Heart left ventricle (tissue), 16 donors: ENCODE measurements at regions not wholly inside any gene's neighbourhood (a gene's known extent, or its start where the extent isn't known, plus 50 kb on each side); places are given as distances from the start of the nearest gene placed in this dataset.

Experiments
- ATAC-seq, 4 donors: fragments of 200-7000 bp; cut with Tn5 transposase; one replicate each; pipeline ENCODE4 v1.9.1; 2020 to 2022; ENCODE audit warnings: moderate library complexity in 4 of 4, mild to moderate bottlenecking in 3 of 4, moderate number of reproducible peaks in 1 of 4
- DNase-seq, 5 donors: peaks; one replicate each; pipeline ENCODE4 v3.0.0-alpha.2; 2020
- H3K27ac ChIP-seq, 12 donors: fragments of 200-600 bp; sonication (generic) in 4 of 12; one replicate each; pipeline versions ENCODE4 v1.5.0 to v1.8.0; 2016 to 2022; ENCODE audit warnings: mild to moderate bottlenecking in 2 of 12
- H3K27me3 ChIP-seq, 9 donors: fragments of 200-600 bp; sonication (generic) in 2 of 9; one replicate each; pipeline versions ENCODE4 v1.5.1 to v1.8.0; 2016 to 2022; ENCODE audit warnings: mild to moderate bottlenecking in 3 of 9
- H3K36me3 ChIP-seq, 9 donors: fragments of 200-600 bp; sonication (generic) in 2 of 9; one replicate each; pipeline versions ENCODE4 v1.5.0 to v1.8.0; 2018 to 2022; ENCODE audit warnings: mild to moderate bottlenecking in 2 of 9
- H3K4me1 ChIP-seq, 12 donors: fragments of 200-600 bp; sonication (generic) in 4 of 12; one replicate each; pipeline versions ENCODE4 v1.5.0 to v1.8.0; 2016 to 2022; ENCODE audit warnings: mild to moderate bottlenecking in 3 of 12
- H3K4me3 ChIP-seq, 12 donors: fragments of 200-600 bp; sonication (generic) in 4 of 12; one replicate each; pipeline versions ENCODE4 v1.5.0 to v1.8.0; 2017 to 2022; ENCODE audit warnings: mild to moderate bottlenecking in 9 of 12, moderate library complexity in 4 of 12
- H3K9me3 ChIP-seq, 12 donors: fragments of 200-600 bp; sonication (generic) in 4 of 12; one replicate each; pipeline versions ENCODE4 v1.5.0 to v1.8.0; 2016 to 2022; ENCODE audit warnings: mild to moderate bottlenecking in 1 of 12
- POLR2A ChIP-seq, 2 donors: fragments of 450-650 bp; IDR thresholded peaks; one replicate each; pipeline ENCODE4 v1.6.1; 2017; ENCODE audit warnings: antibody characterized with exemption in 2 of 2, mild to moderate bottlenecking in 2 of 2, moderate library complexity in 2 of 2
- WGBS, 4 donors: extraction: QIAGEN DNeasy Blood & Tissue Kit in 2 of 4; methylation state at CpG; one replicate each; pipeline versions ENCODE4 v1.1.5 to v1.1.7; 2013 to 2018; 5-methylcytosine and 5-hydroxymethylcytosine counted together
- intact Hi-C, 10 donors: fragments of 100-400 bp; cut with DNase I; formaldehyde crosslinking; loops; one replicate each; pipeline versions ENCODE4 v1.11.1 to v1.14.2; 2022
- TF ChIP-seq, protein P1 (sequence below), 12 donors: fragments of 200-600 bp; sonication (generic) in 4 of 12; IDR thresholded peaks; one replicate each; pipeline versions ENCODE4 v1.5.0 to v1.8.0; 2018 to 2022; ENCODE audit warnings: antibody characterized with exemption in 12 of 12, mild to moderate bottlenecking in 5 of 12
- donor health status: ischemic (EF 13 %, LVEDD 7.1; RV severe dilation, severe dysfunction).
- donor health status: healthy with polysubstance abuse.
- donor health status: DM: no; HTN: yes; CAD: no.
- donor health status: DM: no; HTN: no; CAD: no.
- donor health status: ischemic (EF 25% LVEDD 6.9; RV normal size, moderate dysfunction).
- donor health status: ischemic (EF 25% LVEDD 5.7; RV mildly dilated, moderate dysfunction).
- donor health status: healthy.
- donor health status: DM: yes; HTN: yes; CAD: no.
- donor health status: ischemic (EF 35%, LVEDD 5.7; RV mildly dilated, moderate dysfunction).
- donor health status: nonischemic (EF 11% LVEDD 7.7; RV severe dilation, severe dysfunction).
- donor health status: DM: yes; HTN: yes; CAD: no.
- donor health status: PGD.
- donor health status: ischemic (EF 29% LVEDD 5.4; RV normal size, mild dysfunction).
- donor health status: nonischemic (EF 23%, LVEDD 6.1; RV moderate dilation, normal function).

DNA sequence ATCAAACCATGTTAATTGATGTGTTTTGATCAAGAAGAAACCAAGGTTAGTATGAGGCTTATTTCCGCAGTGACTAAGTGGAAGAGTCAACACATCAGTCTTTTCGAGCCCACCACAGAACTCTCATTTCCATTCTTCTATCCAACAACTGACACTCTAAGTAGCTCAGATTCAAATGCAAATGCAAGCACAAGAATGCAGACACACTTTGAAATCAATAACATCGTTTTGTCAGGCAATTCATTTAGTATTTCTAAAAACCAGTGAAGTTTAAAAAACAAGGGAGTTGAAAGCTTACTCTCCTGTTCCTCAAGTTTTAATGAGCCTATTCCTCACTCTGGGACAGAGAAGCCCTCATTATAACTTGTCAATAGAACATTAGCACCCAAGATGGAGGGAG is 433.1 kb downstream of the ZIC3 start:
- no peaks in the 10 kb centered on the region for H3K9me3 ChIP-seq
- TF ChIP-seq, protein P1, sequence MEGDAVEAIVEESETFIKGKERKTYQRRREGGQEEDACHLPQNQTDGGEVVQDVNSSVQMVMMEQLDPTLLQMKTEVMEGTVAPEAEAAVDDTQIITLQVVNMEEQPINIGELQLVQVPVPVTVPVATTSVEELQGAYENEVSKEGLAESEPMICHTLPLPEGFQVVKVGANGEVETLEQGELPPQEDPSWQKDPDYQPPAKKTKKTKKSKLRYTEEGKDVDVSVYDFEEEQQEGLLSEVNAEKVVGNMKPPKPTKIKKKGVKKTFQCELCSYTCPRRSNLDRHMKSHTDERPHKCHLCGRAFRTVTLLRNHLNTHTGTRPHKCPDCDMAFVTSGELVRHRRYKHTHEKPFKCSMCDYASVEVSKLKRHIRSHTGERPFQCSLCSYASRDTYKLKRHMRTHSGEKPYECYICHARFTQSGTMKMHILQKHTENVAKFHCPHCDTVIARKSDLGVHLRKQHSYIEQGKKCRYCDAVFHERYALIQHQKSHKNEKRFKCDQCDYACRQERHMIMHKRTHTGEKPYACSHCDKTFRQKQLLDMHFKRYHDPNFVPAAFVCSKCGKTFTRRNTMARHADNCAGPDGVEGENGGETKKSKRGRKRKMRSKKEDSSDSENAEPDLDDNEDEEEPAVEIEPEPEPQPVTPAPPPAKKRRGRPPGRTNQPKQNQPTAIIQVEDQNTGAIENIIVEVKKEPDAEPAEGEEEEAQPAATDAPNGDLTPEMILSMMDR (IDR thresholded peaks at IDR 0.05) = no peak
- TF ChIP-seq POLR2A (IDR thresholded peaks at IDR 0.05) = no peak
- 59 to 74% (median 67%) methylated on average over 3 of the region's 3 CpGs for WGBS, 4 donors
- DNase-seq = no peak
- intact Hi-C loops = no loop called here
- H3K27ac ChIP-seq = no peak overlapping the region
- peaks cover 0 to 8% (median 0%) of the 10 kb centered on the region in 9 donors for H3K27me3 ChIP-seq
- no peak overlapping the region for H3K4me3 ChIP-seq
- no peaks in the 10 kb centered on the region for H3K36me3 ChIP-seq
- ATAC-seq = no peak
- no peaks in the 10 kb centered on the region for H3K4me1 ChIP-seq

DNA sequence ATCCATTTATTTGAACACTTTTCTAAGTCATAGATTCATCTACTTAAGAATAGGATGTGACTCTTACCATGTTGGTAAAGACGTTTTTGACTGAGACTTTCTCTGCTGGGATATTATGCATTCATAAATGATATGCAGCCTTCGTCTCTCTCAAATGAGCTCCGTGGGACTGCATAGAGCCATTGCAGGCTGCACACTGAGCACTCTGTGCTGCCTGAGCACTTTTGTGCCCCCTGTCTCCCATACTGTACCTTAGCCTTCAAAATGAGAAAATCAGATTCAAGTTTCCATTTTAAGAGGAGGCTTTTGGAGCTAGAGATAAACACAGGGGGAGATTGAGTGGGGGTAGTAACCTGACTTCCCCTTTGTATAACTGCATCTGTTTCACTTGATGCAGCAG is 433.6 kb downstream of the ZIC3 start:
- 35 to 50% (median 42%) methylated on average over 3 of the region's 3 CpGs for WGBS, 4 donors
- Histone ChIP-seq H3K27me3 (peaks cover 0 to 8% (median 0%) of the 10 kb centered on the region in 9 donors), H3K4me1 (no peaks in the 10 kb centered on the region), H3K36me3 (no peaks in the 10 kb centered on the region), H3K27ac (no peak overlapping the region), H3K4me3 (no peak overlapping the region), H3K9me3 (no peaks in the 10 kb centered on the region)
- no peak for DNase-seq
- TF ChIP-seq, protein P1 (IDR thresholded peaks at IDR 0.05) = no peak
- no peak for TF ChIP-seq POLR2A (IDR thresholded peaks at IDR 0.05)
- no peak for ATAC-seq
- intact Hi-C loops = no loop called here

DNA sequence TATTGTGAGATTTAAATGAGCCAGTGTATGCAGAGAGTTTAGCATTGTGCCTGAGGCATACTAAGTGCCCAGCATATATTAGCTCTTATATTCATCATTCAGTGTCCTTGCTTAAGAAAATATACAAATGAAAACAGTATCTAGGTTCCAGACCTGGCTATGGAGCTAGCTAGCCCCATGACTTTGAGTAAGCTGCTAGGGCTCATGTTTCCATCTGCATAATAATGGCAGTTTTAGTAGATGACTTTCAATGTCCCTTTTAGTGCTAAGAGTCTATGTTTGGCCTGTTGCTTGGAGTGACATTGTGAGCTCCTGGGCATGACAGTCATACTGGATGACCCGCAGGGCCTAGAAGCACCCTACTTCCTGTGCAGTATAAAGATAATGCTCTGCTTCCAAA is 435.3 kb downstream of the ZIC3 start:
- no peaks in the 10 kb centered on the region for H3K4me1 ChIP-seq
- ATAC-seq (no peak), DNase-seq (no peak)
- no peak overlapping the region for H3K27ac ChIP-seq
- H3K9me3 ChIP-seq = no peaks in the 10 kb centered on the region
- H3K36me3 ChIP-seq = no peaks in the 10 kb centered on the region
- H3K4me3 ChIP-seq = no peak overlapping the region
- 67 to 76% (median 70%) methylated on average over 1 of the region's 1 CpG for WGBS, 4 donors
- no peak for TF ChIP-seq POLR2A (IDR thresholded peaks at IDR 0.05)
- TF ChIP-seq, protein P1 (IDR thresholded peaks at IDR 0.05) = no peak
- intact Hi-C loops = no loop called here
- peaks cover 0 to 5% (median 0%) of the 10 kb centered on the region in 9 donors for H3K27me3 ChIP-seq

DNA sequence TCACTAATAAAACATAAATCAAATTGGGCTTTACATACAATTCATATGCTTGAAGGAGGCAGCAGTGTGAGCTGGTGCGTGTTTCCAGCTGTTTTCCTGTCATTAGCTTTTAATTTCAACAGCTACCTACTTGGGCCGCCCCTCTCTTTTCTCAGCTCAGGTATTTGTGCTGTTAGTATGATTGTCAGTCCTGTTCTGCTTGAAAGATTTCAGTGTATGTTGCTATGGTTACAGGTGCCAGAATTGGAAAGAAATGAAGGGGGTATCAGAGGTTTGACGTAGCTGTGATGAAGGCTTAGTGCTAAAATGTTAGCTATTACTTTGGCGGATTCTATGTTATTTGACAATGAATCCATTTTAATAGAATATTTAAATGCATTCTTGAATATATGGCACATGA is 440.3 kb downstream of the ZIC3 start:
- TF ChIP-seq POLR2A (IDR thresholded peaks at IDR 0.05) = no peak
- TF ChIP-seq, protein P1 (IDR thresholded peaks at IDR 0.05) = no peak
- no peaks in the 10 kb centered on the region for H3K4me1 ChIP-seq
- DNase-seq (no peak), ATAC-seq (no peak)
- H3K36me3 ChIP-seq = no peaks in the 10 kb centered on the region
- H3K27ac ChIP-seq = no peak overlapping the region
- no peaks in the 10 kb centered on the region for H3K9me3 ChIP-seq
- intact Hi-C loops = no loop called here
- H3K27me3 ChIP-seq = no peaks in the 10 kb centered on the region
- H3K4me3 ChIP-seq = no peak overlapping the region
- WGBS, 4 donors = 83 to 91% (median 87%) methylated on average over 4 of the region's 4 CpGs
